NCI-H1417 (cell line): ENCODE measurements at regions not wholly inside any gene's neighbourhood (a gene's known extent, or its start where the extent isn't known, plus 50 kb on each side); places are given as distances from the start of the nearest gene placed in this dataset.
A peak's percentile ranks its signal among the peaks of the same experiment; 100 is the strongest.
"Not testable (repeated sequence)": the region's sequence is repeated elsewhere in the genome, so short reads cannot be mapped to it uniquely, and the experiment has no call there.

Experiments
- DNase-seq, 3 experiments: peaks; one replicate each; lab custom pipeline; 2025; lab: John Stamatoyannopoulos, UW

DNA sequence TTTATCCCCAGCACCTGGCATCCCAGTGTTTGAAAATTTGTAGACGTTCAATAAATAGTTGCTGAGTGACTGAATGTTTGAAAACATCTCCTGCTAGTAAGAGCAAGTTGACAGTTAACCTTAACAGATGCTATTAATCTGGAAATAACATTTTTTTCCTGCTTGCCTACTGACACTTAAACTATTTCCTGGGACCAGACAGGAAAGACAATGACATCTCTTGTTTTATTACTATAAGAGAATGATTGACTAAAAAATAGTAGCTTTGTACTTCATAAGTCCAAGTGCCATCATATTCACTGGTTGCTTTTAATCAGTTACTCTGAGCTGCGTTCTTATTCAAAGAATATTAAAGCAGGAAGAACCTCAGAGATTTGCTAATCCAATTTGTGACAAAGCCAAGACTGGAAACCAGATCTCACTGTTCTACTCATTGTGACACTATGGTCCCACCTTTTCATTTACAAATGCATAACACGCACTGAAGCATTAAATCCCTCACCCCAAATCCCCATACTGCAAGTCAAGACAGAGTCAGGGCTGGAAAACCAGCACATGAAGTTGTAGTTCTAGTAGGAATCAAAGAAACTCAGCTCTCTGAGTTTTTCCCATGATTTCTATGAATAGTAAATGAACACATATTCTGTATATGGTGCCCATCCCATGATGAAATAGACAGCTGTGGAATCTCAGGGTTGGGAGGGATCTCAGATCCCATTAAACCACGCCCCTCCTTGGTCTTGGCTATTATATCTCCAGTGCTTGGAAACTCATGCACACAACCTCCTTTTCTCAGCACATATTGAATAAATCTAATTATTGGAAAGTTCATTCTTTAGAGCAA lies 212.7 kb upstream of the P2RY1 start:
- DNase-seq = no peak

DNA sequence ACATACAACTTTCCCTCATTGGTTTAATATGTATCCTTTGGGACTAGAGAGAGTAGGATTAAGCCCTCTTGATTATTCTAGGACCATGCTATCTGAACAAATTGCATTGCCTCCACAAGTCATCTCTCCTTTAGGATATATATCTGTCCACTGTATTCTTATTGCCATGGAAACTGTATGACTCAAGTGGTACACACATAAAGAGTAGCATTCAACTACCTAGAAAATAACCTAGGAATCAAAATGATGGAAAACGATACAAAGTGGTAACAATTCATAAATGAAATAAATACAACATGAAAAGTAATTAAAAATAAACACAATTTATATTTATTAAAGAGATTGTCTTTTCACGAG lies 212.1 kb upstream of the P2RY1 start:
- no peak for DNase-seq

DNA sequence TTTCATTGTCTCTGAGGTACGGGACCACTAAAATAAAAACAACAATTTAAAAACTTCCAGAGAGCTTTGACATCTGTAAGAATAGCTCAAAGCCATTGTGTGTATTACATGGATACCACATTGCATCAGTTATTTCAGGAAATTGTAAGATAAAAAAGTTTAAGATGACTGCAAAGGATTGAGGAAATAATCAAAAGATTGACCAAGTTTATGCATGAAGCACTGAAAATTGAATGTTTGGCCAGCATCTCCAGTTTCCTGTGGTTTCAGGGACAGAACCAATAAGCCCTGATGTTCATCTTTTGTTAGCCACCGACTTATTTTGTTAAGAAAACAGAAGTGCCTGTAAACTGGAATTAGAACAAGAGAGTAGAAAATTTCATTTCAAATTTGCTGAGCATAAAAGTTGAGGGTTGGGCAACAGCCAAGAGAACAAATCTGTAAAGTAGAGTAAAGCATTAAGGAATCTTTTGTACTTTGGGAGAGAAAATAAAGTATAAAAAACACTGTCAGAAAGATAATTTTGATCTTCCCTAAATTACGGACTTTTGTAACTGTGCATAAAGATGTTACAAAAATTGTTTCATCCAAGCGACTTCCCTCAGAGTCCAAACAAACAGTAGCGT lies 211.5 kb upstream of the P2RY1 start:
- no peak for DNase-seq

DNA sequence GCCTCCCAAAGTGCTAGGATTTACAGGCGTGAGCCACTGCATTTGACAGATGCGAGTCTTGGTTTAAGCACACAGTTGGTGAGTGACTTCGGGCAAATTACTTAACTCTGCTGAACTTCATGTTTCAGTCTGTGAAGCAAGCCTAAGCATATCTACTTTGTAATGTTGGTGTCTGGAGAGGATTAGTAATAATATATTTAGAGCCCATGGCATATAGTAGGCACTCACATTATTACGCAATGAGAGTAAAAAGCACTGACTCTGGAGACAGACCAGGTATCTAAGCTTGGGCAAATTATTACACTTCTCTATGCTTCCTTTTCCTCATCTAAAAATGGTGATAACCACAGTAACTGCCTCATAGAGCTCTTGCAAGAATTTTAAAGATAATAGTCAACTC lies 208.7 kb upstream of the P2RY1 start:
- no peak for DNase-seq

DNA sequence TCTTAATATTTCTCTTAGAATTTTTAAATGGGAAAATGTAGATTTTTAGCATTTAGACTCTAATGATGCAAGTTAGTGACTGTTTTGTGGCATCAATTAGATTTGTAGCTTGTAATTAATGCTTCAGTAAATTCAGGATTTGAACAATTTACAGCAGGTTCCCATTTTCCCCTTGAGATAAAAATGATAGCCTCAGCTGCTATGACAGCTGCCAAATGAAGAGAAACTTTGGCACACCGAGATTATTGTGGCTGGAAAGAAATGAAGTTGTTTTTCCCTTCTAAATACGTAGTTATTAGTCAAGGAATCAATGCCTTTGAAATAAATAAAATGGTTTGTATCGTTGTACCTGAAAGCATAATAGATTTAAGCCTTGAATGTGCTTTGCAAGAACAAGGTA lies 206.4 kb upstream of the P2RY1 start:
- no peak for DNase-seq

DNA sequence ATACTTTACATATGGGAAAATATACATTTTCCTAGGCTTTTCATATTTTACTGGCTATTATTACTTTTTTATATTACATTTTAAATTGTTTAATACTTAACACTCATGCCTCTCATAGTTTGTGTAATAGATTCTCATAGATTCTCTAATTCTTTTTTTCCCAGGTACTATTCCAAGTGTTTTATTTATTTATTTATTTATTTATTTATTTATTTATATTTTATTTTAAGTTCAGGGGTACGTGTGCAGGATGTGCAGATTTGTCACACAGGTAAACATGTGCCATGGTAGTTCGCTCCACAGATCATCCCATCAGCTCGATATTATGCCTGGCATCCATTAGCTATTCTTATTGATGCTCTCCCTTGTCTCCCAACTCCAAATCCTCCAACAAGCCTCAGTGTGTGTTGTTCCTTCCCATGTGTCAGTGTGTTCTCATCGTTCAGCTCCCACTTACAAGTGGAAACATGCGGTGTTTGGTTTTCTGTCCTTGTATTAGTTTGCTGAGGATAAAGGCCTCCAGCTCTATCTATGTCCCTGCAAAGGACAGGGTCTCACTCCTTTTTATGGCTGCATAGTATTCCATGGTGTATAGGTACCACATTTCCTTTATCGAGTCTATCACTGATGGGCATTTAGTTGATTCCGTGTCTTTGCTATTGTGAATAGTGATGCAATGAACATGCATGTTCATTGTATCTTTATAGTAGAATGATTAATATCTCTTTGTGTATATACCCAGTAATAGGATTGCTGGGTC lies 205.4 kb upstream of the P2RY1 start:
- no peak for DNase-seq

DNA sequence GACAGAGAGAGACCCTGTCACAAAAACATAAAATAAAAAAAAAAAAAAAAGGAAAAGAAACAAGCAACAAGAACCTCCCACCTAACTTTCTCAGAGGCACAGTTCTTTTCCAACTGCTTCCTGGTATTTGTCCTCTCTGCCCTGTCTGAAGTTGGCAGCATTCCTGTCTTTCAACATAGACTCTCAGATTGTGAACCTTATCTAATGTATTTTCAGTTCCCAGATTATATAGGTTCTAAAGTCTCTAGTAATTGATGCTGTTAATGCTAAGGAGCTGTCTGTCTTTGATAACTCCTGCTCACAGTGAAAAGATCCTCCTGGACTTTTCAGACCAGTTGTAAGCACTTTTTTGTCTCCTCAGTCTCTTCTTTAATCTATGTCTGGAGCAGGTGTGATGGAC lies 199.5 kb upstream of the P2RY1 start:
- no peak for DNase-seq

DNA sequence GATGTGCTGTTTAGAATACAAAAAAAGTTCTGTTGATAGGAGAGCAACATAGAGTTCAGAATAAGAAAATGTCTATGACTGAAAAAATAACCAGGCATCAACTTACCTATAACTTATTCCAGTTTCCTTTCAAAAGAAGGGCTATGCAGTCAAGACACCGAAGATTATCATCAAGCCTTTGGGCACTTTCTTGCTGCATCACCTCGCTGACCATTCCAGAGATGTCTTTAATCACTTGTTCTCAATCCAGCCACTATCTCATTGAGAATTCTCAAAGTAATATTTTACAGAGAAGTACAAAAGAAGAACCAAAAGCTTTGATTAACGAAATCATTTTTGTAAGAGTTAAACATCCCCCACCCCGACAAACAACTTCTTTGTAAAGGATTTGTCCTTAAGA lies 198.3 kb upstream of the P2RY1 start:
- no peak for DNase-seq

DNA sequence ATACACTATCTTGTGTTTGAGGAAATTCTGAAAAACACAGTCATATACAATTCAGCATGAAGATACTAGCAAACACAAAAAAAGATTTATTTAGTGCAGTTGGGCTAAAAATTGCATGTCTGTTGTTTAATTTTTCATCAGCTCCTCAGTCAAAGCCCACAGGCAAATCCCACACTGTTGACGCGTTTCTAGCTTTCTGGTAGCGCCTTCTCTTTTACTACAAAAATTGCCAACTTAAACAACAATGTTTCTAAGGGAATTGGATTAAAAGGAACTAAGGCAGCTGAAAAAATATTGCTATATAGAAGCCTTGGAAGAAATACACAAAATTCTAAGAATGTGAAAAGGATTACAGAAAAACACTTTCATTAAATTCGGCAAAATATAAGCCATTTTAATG lies 196.7 kb upstream of the P2RY1 start:
- DNase-seq = no peak

DNA sequence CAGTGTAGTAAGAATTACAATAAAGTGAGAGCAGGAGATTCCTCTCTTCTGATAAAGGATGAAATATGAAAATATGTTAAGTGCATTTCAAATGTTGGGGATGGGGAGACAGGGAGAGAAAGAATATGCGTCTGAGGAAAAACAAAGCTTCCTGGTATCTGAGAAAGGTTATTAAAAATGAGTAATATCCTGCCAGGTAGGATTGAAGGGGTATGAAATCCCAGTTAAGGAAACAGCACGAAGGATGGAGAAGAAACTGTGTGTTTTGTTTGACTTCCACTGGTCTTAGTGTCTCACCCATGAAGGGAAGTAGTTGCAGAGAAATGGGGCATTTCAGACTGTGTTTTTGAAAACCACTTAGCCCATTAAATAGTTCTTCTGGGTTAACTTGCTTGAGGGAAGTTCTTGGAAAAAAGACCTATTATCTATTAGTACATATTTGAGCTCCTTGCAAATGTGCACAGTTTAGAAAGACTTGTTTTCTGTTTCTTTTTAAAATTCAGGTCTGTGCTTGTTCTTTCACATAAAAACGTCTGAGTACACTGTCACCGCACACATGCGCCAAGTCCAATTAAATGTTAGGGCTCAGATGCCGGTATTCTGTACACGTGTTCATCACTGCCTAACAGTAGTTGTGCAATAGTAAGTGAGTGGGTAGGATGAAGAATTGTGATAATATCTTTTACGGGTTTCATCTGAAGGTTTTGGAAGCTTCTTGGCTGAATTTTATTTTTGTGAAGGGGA lies 196.1 kb upstream of the P2RY1 start:
- no peak for DNase-seq

DNA sequence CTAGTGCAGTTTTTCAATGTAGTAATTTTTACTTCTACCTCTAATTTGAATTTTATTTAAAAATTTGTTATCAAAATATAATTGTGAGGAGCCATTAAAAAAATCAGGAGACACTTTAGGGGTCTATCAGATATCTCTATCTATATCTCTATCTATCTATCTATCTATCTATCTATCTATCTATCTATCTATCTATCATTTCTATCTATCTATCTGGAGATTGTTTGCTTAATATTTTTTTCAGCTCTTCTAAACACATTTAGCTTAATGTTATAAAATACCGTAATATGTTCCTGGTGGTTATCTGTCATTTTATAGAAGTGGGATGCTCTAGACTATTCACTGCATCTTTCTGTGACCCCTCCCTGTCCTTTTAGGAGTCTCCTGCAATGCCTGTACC lies 193.7 kb upstream of the P2RY1 start:
- no peak for DNase-seq

DNA sequence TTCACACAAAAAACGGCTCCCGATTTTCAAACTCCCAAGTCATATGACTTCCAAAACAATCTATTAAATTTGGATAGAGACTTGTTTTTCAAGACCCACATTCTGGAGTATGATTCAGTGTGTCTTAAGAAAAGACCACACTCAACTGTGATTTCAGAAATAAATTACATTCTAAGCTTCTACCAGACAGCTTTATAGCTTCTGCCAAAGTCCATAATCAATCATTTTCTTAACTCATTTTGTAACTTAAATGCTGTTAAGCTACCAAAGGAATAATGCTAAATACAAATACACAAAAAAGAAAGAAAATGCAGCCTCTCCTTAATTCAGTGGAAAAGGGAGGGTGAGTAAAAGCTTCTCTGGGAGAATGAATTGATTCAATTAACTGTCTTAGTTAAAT lies 192.3 kb upstream of the P2RY1 start:
- DNase-seq = no peak

DNA sequence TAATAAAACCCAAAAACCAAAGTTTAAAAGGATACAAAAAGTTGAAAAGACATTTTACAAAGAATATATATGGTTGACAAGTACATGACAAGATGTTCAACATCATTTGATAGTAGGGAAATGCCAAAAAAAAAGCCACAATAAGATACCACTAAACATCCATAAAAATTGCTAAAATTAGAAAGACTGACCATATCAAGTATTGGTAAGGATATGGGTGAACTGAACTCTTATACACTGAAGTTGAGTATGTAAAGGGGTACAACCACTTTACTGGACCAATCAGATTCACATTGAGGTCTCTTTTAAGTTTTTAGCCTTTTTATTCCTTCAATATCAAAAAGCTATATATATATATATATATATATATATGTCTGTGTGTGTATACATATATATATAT lies 190.5 kb upstream of the P2RY1 start:
- no peak for DNase-seq

DNA sequence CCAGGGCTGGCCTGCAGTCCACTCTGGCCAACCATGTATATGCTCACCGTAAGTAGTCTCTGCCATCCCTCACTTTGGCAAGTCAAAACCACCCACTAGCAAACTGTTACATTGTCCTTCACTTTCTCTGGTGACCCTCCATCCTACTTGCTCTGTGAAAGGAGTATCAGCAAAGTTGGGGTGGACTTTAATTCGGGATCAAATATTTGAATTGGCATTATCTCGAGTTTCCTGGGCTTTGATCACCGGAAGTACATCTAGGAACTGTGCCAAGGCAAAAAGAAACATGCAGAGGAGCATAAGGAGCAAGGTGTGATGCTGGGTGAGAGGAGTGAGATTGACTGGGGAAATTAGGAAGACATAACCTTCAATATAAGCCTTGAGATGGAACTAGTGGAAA lies 188.9 kb upstream of the P2RY1 start:
- no peak for DNase-seq

DNA sequence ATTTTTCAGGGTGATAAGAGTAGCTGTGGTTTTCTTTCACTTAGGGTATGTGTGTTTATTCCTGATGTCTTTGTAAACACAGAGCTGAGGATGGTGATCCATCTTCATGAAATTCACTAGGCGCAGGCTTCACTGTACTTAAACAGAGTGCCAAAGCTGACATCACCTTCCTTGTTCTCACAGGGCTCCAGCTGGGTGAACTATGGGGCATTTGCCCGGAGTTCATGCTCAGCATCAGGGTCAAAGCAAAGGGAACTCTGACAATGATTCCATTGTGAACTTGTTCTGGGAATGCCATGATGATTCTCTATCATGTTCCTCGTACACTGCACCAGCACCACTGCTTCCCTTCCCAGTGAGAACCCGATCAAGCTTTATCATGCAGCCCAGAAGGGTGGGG lies 184.8 kb upstream of the P2RY1 start:
- peak in 1 of 3 experiments; percentile 15 for DNase-seq

DNA sequence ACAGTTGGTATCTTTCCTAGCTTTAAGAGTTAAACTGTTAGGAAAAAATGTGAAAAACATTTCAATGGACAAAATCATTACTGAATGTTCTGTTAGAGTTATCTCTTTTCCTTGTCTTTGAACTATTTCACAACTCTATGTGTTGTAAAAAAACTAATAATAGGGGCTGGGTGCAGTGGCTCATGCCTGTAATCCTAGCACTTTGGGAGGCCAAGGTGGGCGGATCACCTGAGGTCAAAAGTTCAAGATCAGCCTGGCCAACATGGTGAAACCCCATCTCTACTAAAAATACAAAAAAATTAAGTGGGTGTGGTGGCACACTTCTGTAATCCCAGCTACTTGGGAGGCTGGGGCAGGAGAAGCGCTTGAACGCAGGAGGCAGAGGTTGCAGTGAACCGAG lies 184.0 kb upstream of the P2RY1 start:
- not testable (repeated sequence) for DNase-seq

DNA sequence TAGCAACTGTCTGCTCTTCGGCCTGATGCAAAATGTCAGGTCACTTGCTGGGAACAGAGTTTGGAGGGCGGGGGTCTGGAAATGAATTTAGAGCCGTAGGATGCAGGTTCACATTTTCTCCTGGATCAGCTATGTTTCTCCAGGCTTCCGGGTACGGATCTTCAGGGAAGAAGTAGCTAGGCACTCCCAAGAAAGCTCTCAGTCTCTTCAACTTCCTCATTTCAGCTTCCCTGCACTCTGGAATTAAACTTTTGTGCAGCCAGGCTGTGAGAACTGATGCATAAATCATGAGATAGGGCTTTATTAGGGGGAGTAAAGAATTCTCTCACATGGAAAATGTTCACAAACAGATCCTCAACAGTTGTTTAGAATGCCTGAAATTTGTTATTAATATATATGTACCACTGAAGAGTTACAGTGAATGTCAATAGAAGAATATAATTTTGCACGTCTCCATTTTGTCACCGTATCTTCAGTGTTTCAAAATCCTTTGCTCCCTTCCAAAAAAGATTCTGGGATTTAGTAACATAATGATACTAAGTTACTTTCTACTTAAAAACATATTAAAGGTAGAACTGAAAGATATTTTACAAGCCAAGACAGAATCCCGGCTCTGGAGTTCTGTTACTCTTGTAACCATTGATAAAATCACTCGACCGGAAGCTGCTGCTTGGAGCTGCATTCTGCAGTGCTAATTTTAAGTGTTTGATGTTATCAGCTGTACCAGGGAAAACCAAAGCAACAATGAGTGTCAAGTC lies 178.5 kb upstream of the P2RY1 start:
- DNase-seq = no peak

DNA sequence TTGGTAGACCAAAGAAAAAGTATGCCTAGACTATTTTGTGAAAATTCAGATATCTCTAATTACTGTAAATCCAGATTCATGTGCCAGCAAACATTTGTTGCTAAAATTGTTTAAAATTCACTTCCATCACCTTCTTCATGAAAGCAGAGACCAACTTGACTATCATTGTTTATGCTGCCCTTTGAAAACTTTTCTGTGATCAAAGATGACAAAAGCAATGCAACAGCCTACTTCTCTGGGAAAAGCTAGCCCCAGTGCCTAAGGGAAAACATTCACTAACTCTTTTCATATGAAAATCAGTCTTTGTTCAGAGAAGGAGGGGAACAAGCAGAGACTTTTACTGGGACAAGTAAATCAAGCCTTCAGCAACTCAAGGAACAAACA lies 178.0 kb upstream of the P2RY1 start:
- no peak for DNase-seq

DNA sequence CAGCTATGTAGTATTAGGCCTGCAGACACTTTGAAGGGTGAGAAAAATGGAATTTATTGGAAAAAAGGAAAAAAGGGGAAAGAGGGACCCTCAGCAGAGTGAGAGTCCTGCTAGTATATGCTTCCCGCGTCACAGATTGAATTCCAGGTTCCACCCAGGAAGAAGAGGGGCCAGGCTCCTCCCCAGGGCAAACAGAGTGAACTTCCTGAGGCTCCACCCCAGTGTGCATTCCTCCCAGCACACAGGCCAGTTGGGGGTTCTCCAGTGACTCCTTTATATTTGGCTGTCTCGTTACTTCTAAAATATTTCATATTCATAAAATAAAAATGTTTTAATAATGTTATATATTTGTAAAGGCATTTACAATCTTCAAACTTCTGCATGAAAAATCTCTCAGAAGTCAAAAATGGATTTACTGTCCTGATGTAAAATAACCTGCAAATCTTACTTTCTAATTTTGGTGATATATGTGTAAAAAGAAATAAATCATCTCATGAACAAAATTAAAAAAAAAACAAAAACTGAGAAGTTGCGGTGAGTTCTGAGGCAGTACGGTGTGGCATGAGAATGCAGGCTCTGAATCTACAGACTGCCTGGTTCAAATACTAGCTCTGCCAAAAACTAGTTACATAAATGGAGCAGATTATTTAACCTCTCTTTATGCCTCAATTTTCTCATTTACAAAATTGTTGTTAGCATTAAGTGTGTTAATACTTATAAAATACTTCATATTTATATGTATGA lies 175.8 kb upstream of the P2RY1 start:
- no peak for DNase-seq

DNA sequence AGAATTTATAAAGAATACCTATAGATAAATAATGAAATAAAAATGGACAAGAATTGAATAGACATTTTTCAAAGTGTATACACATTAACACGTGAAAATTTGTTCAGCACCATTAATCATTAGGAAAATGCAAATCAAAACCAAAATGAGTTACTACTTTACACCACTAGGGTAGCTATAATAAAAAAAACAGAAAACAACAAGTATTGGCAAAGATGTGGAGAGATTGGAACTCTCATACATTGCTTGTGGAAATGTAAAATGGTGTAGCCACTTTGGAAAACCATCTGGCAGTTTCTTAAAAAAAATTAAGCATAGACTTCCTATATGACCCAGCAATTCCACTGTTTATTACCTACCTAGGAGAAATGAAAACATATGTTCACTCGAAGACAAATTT lies 172.8 kb upstream of the P2RY1 start:
- no peak for DNase-seq

DNA sequence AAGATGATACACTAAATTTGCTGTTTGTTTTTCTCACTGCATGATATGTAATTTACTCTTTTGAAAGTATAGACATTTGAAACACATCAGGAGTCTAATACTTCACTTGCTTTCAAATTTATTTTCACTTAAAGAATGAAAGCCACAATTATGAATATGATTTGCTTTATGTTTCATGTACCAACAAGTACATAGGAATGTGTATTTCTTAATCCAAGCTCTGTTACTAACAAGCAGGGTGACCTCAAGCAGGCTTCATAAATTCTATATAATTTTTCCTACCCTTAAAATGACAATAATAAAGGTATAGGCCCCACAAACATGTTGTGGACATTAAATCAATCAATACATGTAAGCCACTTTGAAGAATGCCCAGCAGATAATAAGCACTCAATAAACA lies 170.2 kb upstream of the P2RY1 start:
- DNase-seq = no peak
